ENCODE measurements at regions not wholly inside any gene's neighbourhood (a gene's known extent, or its start where the extent isn't known, plus 50 kb on each side); places are given as distances from the start of the nearest gene placed in this dataset.
"Not testable (repeated sequence)": the region's sequence is repeated elsewhere in the genome, so short reads cannot be mapped to it uniquely, and the experiment has no call there.

DNA sequence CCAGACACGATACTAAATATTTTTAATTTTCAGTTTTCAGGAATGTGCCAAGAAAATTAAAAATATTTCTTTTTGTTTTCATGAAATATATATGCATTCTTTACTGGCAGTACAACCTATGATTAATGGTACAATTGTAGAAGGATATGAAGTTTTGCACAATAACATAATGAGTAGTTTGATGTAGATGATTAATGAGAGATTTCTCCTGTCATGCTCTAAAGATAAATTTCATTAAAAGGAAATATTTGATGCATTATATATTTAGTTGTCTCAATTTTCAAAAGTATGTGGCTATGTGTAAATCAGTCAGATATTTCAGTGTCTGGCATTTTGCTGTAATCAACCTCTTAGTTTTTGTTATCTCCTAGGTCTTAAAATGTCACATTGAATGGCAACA, 940.2 kb upstream of the MDGA2 start:
- DNase-seq (ENCODE audit: insufficient read length, low spot score) (no peak), FAIRE-seq (no peak)
- TF ChIP-seq, protein P1, sequence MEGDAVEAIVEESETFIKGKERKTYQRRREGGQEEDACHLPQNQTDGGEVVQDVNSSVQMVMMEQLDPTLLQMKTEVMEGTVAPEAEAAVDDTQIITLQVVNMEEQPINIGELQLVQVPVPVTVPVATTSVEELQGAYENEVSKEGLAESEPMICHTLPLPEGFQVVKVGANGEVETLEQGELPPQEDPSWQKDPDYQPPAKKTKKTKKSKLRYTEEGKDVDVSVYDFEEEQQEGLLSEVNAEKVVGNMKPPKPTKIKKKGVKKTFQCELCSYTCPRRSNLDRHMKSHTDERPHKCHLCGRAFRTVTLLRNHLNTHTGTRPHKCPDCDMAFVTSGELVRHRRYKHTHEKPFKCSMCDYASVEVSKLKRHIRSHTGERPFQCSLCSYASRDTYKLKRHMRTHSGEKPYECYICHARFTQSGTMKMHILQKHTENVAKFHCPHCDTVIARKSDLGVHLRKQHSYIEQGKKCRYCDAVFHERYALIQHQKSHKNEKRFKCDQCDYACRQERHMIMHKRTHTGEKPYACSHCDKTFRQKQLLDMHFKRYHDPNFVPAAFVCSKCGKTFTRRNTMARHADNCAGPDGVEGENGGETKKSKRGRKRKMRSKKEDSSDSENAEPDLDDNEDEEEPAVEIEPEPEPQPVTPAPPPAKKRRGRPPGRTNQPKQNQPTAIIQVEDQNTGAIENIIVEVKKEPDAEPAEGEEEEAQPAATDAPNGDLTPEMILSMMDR (IDR thresholded peaks at IDR 0.05; ENCODE audit: insufficient read depth, missing control alignments) = no peak

DNA sequence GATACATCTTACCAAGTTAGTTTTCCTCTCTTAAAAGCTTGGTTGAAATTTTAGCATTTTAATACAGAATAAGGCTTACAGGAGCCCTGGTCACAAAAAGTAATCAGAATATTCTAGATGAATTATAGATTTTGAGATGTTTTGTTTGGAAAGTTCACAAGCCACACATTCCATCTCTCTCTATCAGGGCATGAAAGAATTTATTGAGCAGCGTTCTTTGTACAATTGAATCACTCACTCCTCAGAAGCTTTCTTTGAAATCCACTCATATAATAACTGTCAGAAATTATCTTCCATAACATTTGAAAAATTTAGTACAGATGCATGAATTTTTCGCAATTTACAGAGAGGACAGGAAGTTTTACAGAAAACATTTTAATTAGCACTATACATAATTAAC, 938.6 kb upstream of the MDGA2 start:
- DNase-seq (ENCODE audit: insufficient read length, low spot score) = no peak
- TF ChIP-seq, protein P1 (IDR thresholded peaks at IDR 0.05; ENCODE audit: insufficient read depth, missing control alignments) = no peak
- FAIRE-seq = no peak

DNA sequence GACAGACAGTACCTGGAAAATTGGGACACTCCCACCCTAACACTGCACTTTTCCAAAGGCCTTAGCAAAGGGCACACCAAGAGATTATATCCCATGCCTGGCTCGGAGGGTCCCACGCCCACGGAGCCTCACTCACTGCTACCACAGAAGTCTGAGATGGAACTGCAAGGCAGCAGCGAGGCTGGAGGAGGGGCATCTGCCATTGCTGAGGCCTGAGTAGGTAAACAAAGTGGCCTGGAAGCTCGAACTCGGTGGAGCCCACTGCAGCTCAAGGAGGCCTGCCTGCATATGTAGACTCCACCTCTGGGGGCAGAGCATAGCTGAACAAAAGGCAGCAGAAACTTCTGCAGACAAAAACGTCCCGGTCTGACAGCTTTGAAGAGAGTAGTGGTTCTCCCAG, 931.6 kb upstream of the MDGA2 start:
- DNase-seq (ENCODE audit: insufficient read length, low spot score); FAIRE-seq: not testable (repeated sequence)

GRCh38 chr14:48598458-48598857, 923.1 kb upstream of the MDGA2 start:
- FAIRE-seq (no peak), DNase-seq (ENCODE audit: insufficient read length, low spot score) (no peak)
- TF ChIP-seq, protein P1 (IDR thresholded peaks at IDR 0.05; ENCODE audit: insufficient read depth, missing control alignments) = no peak

- DNase-seq (ENCODE audit: insufficient read length, low spot score) (no peak), FAIRE-seq (no peak)
Observed at GRCh38 chr14:48586099-48586498, 910.7 kb upstream of the MDGA2 start.

GRCh38 chr14:48584031-48584430, 908.6 kb upstream of the MDGA2 start:
- FAIRE-seq (no peak), DNase-seq (ENCODE audit: insufficient read length, low spot score) (no peak)
- TF ChIP-seq, protein P1 (IDR thresholded peaks at IDR 0.05; ENCODE audit: insufficient read depth, missing control alignments) = no peak

More at GRCh38 chr14:48586099-48586498, 910.7 kb upstream of the MDGA2 start:
- TF ChIP-seq, protein P1 (IDR thresholded peaks at IDR 0.05; ENCODE audit: insufficient read depth, missing control alignments) = no peak

DNA sequence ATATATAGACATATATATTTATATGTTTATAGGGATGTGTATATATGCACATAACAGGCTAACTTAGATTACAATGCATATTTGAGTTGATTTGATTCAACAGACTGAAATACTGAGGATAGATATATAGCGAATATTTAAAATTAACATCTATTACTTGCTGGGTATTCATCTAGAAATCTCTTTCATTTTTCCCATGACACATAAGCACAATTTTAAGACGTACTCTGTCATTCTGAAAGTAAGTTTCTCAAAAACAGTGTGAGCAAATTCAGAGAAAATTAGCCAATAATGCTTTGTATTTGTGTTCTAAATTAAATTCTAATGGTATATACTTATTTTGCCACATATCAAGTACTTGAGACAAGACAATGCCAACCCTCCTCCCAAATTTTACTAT, 907.5 kb upstream of the MDGA2 start:
- DNase-seq (ENCODE audit: insufficient read length, low spot score) = no peak
- TF ChIP-seq, protein P1 (IDR thresholded peaks at IDR 0.05; ENCODE audit: insufficient read depth, missing control alignments) = no peak
- FAIRE-seq = no peak

DNA sequence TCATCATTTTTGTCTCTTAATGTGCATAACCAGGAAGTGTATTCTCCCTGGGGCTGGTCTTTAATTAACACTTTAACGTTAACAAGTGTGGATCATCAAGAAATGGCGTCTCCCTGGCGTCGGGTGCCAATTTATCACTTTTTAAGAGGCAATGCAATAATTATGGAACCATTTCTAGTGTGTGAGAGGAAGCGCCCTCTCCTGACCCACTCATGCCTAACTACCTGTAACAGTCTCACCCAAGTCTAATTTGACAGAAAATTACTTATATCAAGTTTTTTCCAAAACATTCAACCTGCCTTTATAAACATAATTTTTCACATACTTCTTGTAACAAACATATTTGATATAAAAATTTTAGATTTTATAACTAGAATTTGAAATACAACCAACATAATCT, 905.3 kb upstream of the MDGA2 start:
- TF ChIP-seq, protein P1 (IDR thresholded peaks at IDR 0.05; ENCODE audit: insufficient read depth, missing control alignments) = no peak

More for the DNA sequence above, 905.3 kb upstream of the MDGA2 start:
- DNase-seq (ENCODE audit: insufficient read length, low spot score) = no peak
- no peak for FAIRE-seq
